H9 (cell line): ENCODE measurements at regions not wholly inside any gene's neighbourhood (a gene's known extent, or its start where the extent isn't known, plus 50 kb on each side); places are given as distances from the start of the nearest gene placed in this dataset.

Experiments used
- DNase-seq: peaks from one replicate; pipeline ENCODE4 v3.0.0-alpha.2; 2017
- H2AFZ ChIP-seq: one replicate; pipeline ENCODE4 v1.6.1; 2013; ENCODE audit warnings: mild to moderate bottlenecking, low read length, control low read depth, moderate library complexity
- H2AK5ac ChIP-seq: 2 replicates; pipeline ENCODE4 v1.6.1; 2013; ENCODE audit warnings: low read length, control low read depth, mixed read lengths; ENCODE audit not compliant: insufficient read length
- H2BK120ac ChIP-seq: one replicate; pipeline ENCODE4 v1.6.1; 2013; ENCODE audit warnings: low read depth, mild to moderate bottlenecking, low read length, control low read depth, inconsistent platforms; ENCODE audit not compliant: poor library complexity, severe bottlenecking
- H2BK12ac ChIP-seq: 2 replicates; pipeline ENCODE4 v1.6.1; 2013; ENCODE audit warnings: low read length, control low read depth, mixed read lengths, low read depth; ENCODE audit not compliant: insufficient read length
- H2BK15ac ChIP-seq: 2 replicates; pipeline ENCODE4 v1.6.1; 2013; ENCODE audit warnings: low read depth, low read length, control low read depth
- H2BK20ac ChIP-seq: one replicate; pipeline ENCODE4 v1.6.1; 2013; ENCODE audit warnings: low read depth, mild to moderate bottlenecking, low read length, control low read depth, inconsistent platforms; ENCODE audit not compliant: poor library complexity, severe bottlenecking
- H2BK5ac ChIP-seq: 2 replicates; pipeline ENCODE4 v1.6.1; 2013; ENCODE audit warnings: low read length, control low read depth, mixed read lengths; ENCODE audit not compliant: insufficient read length
- H3K14ac ChIP-seq: 2 replicates; pipeline ENCODE4 v1.6.1; 2013; ENCODE audit warnings: low read length, control low read depth; ENCODE audit not compliant: insufficient read depth
- H3K18ac ChIP-seq: 2 replicates; pipeline ENCODE4 v1.6.1; 2013; ENCODE audit warnings: low read depth, mild to moderate bottlenecking, mixed read lengths, low read length, control low read depth; ENCODE audit not compliant: insufficient read length
- H3K23ac ChIP-seq: 2 replicates; pipeline ENCODE4 v1.6.1; 2013; ENCODE audit warnings: low read length, control low read depth, mixed read lengths, low read depth; ENCODE audit not compliant: insufficient read length
- H3K23me2 ChIP-seq: 2 replicates; pipeline ENCODE4 v1.6.1; 2013; ENCODE audit warnings: low read depth, mild to moderate bottlenecking, mixed read lengths, low read length, control low read depth; ENCODE audit not compliant: insufficient read length, poor library complexity, severe bottlenecking
- H3K27ac ChIP-seq: 2 replicates; pipeline ENCODE4 v1.5.1; 2013; ENCODE audit warnings: low read length, control low read depth, mixed read lengths, low read depth; ENCODE audit not compliant: insufficient read length
- H3K27me3 ChIP-seq: 2 replicates; pipeline ENCODE4 v1.6.1; 2013; ENCODE audit warnings: low read length, control low read depth, inconsistent platforms; ENCODE audit not compliant: insufficient read depth
- H3K4ac ChIP-seq: 2 replicates; pipeline ENCODE4 v1.6.1; 2013; ENCODE audit warnings: low read depth, mild to moderate bottlenecking, control low read depth, inconsistent platforms, low read length, moderate library complexity
- H3K4me1 ChIP-seq: 2 replicates; pipeline ENCODE4 v1.6.1; 2013; ENCODE audit warnings: low read length, control low read depth, inconsistent platforms; ENCODE audit not compliant: insufficient read depth
- H3K4me2 ChIP-seq: 2 replicates; pipeline ENCODE4 v1.6.1; 2013; ENCODE audit warnings: low read length, control low read depth, mixed read lengths; ENCODE audit not compliant: insufficient read length, insufficient read depth
- H3K56ac ChIP-seq: 2 replicates; pipeline ENCODE4 v1.6.1; 2013; ENCODE audit warnings: low read depth, mild to moderate bottlenecking, mixed read lengths, low read length, control low read depth; ENCODE audit not compliant: insufficient read length
- H3K79me1 ChIP-seq: 2 replicates; pipeline ENCODE4 v1.6.1; 2013; ENCODE audit warnings: low read depth, mild to moderate bottlenecking, moderate library complexity, low read length, control low read depth, inconsistent platforms; ENCODE audit not compliant: insufficient read depth, poor library complexity, severe bottlenecking
- H3K79me2 ChIP-seq: 2 replicates; pipeline ENCODE4 v1.6.1; 2013; ENCODE audit warnings: low read length, control low read depth, inconsistent platforms; ENCODE audit not compliant: insufficient read depth
- H3K9ac ChIP-seq: 2 replicates; pipeline ENCODE4 v1.6.1; 2013; ENCODE audit warnings: low read length, control low read depth, mixed read lengths; ENCODE audit not compliant: insufficient read length; ENCODE audit errors: extremely low read depth
- H3K9me3 ChIP-seq: one replicate; pipeline ENCODE4 v1.6.1; 2013; ENCODE audit warnings: low read depth, low read length, inconsistent platforms; ENCODE audit not compliant: control insufficient read depth
- H3T11ph ChIP-seq: one replicate; pipeline ENCODE4 v1.6.1; 2013; ENCODE audit warnings: mild to moderate bottlenecking, low read length, control low read depth, inconsistent platforms
- H4K20me1 ChIP-seq: one replicate; pipeline ENCODE4 v1.6.1; 2013; ENCODE audit not compliant: control insufficient read depth, insufficient read length, insufficient read depth
- H4K5ac ChIP-seq: 2 replicates; pipeline ENCODE4 v1.6.1; 2013; ENCODE audit warnings: low read depth, mild to moderate bottlenecking, mixed read lengths, low read length, control low read depth; ENCODE audit not compliant: insufficient read length
- H4K8ac ChIP-seq: replicated peaks from 2 replicates; pipeline ENCODE4 v1.6.1; 2013; ENCODE audit warnings: low read length, control low read depth, mixed read lengths, low read depth; ENCODE audit not compliant: insufficient read length
- H4K91ac ChIP-seq: 2 replicates; pipeline ENCODE4 v1.6.1; 2013; ENCODE audit warnings: low read depth, mild to moderate bottlenecking, moderate library complexity, mixed read lengths, low read length, control low read depth; ENCODE audit not compliant: insufficient read length
- H3K27ac Mint-ChIP-seq, 3 experiments: 2 replicates in 2 of 3; 3 replicates in 1 of 3; pipeline ENCODE4 v1.8.0; 2020 to 2021; ENCODE audit warnings: mixed read lengths in 3 of 3, mild to moderate bottlenecking in 1 of 3, moderate library complexity in 1 of 3
- H3K27me3 Mint-ChIP-seq: 2 replicates; pipeline ENCODE4 v1.8.0; 2021; ENCODE audit warnings: low read depth, mild to moderate bottlenecking, moderate library complexity, mixed read lengths
- H3K36me3 Mint-ChIP-seq, 3 experiments: 2 replicates in 2 of 3; 3 replicates in 1 of 3; pipeline ENCODE4 v1.8.0; 2020 to 2021; ENCODE audit warnings: low read depth in 3 of 3, mixed read lengths in 3 of 3; ENCODE audit not compliant: insufficient read depth in 1 of 3
- H3K4me1 Mint-ChIP-seq, 2 experiments: 2 replicates each; pipeline ENCODE4 v1.8.0; 2020; ENCODE audit warnings: mixed read lengths in 2 of 2
- H3K4me3 Mint-ChIP-seq, 2 experiments: 2 replicates in 1 of 2; 3 replicates in 1 of 2; pipeline ENCODE4 v1.8.0; 2020 to 2021; ENCODE audit warnings: mild to moderate bottlenecking in 2 of 2, mixed read lengths in 2 of 2, moderate library complexity in 1 of 2
- H3K9me3 Mint-ChIP-seq, 2 experiments: 2 replicates in 1 of 2; 3 replicates in 1 of 2; pipeline ENCODE4 v1.8.0; 2020; ENCODE audit warnings: mild to moderate bottlenecking in 2 of 2, mixed read lengths in 2 of 2, moderate library complexity in 1 of 2
- CTCF ChIP-seq: fragments of 200-600 bp; sonication (generic); conservative IDR thresholded peaks from 3 replicates; pipeline ENCODE4 v1.8.0; 2021; ENCODE audit warnings: antibody characterized with exemption, mild to moderate bottlenecking
- WGBS: extraction: QIAGEN DNeasy Blood & Tissue Kit; methylation state at CpG from one replicate; pipeline ENCODE4 v1.1.7; 2013; ENCODE audit warnings: missing lambda C conversion rate, low lambda C conversion rate, mixed read lengths; ENCODE audit not compliant: insufficient read length; ENCODE audit errors: extremely low coverage; 5-methylcytosine and 5-hydroxymethylcytosine counted together

- Histone ChIP-seq H4K91ac (no peak overlapping the region), H3K79me2 (no peaks in the 10 kb centered on the region; the same call in 1 of the 2 replicates), H3K4me1 (no peaks in the 10 kb centered on the region; the same call in 1 of the 2 replicates), H3K56ac (no peak overlapping the region), H3K23me2 (no peaks in the 10 kb centered on the region), H2BK12ac (no peak overlapping the region), H3K27me3 (no peaks in the 10 kb centered on the region), H4K5ac (no peak overlapping the region), H3K27ac (no peak overlapping the region), H2BK5ac (no peak overlapping the region), H3K4ac (no peak overlapping the region), H3K14ac (no peak overlapping the region), H4K8ac (no peak overlapping the region), H2BK20ac (no peak overlapping the region), H3K9me3 (no peaks in the 10 kb centered on the region), H2BK15ac (no peak overlapping the region), H3K4me2 (no peak overlapping the region), H2AFZ (no peak overlapping the region), H4K20me1 (no peaks in the 10 kb centered on the region), H3K18ac (no peak overlapping the region), H2BK120ac (no peak overlapping the region), H3K23ac (no peak overlapping the region), H3T11ph (no peak overlapping the region), H3K79me1 (no peaks in the 10 kb centered on the region), H2AK5ac (no peak overlapping the region), H3K9ac (no peak overlapping the region)
- no peak overlapping the region; a peak in 1 of 5 replicates for H3K4me3 Mint-ChIP-seq
- no CpG with 5 or more reads among the region's 6 CpGs for WGBS
- TF ChIP-seq CTCF = no peak
- H3K27me3 Mint-ChIP-seq = no peaks in the 10 kb centered on the region; the same call in 1 of the 2 replicates
- peaks cover 7 to 38% (median 21%) of the 10 kb centered on the region in 3 experiments; a peak in 6 of 7 replicates for H3K36me3 Mint-ChIP-seq
- no peak for DNase-seq
- H3K4me1 Mint-ChIP-seq = peaks cover 17 to 34% of the 10 kb centered on the region in 2 experiments
- no peaks in the 10 kb centered on the region for H3K9me3 Mint-ChIP-seq
- no peak overlapping the region; a peak in 1 of 7 replicates for H3K27ac Mint-ChIP-seq
These were observed 78.7 kb downstream of the GLI2 start for GRCh38 chr2:120814352-120814751.
